SIG-M5 treated with dmso at 0.1 percent for 504 hours (cell line): ENCODE measurements at regions not wholly inside any gene's neighbourhood (a gene's known extent, or its start where the extent isn't known, plus 50 kb on each side); places are given as distances from the start of the nearest gene placed in this dataset.

Source experiments
- DNase-seq: peaks from one replicate; lab custom pipeline; 2025; ENCODE audit not compliant: unreplicated experiment; lab: John Stamatoyannopoulos, UW

DNA sequence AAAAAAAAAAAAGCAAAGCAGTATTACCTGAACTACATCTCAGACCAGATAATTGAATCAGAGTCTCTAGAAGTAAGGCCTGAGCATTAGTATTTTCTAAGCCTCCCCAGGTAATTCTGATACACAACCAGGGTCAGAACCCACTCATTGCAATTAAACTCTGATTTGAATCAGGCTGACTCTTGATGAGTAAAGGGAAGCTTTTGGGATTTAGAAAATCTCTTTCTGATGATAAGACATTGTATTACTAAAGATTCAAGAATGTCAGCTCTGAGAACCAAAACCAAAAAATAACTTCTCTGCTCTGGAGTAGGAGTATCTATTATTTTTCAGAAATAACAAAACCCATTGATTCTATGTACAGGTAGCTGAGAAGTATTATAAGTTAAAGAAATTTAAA, 100.1 kb upstream of the COL21A1 start:
- DNase-seq = no peak

DNA sequence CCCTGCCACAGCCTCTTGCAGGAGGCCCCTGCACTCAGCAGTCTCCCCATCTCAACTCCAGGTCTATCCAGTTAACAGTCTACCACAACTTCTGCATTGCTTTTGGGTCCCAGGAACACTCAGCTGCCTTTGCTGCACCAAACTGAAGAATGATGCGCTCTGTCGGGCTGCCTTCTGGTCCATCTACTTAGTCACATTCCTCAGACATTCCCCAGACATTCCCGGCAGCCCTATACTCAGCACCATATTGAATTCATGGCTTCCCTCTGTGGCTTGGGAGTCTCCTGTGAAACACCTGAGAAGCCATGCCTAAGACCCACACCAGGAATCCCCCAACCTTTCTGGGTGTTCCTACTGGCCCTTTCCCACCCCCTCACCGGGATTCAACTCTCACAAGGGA, 99.6 kb upstream of the COL21A1 start:
- no peak for DNase-seq

- no peak for DNase-seq
Measured at GRCh38 chr6:56345376-56345995, 98.1 kb upstream of the COL21A1 start.

DNA sequence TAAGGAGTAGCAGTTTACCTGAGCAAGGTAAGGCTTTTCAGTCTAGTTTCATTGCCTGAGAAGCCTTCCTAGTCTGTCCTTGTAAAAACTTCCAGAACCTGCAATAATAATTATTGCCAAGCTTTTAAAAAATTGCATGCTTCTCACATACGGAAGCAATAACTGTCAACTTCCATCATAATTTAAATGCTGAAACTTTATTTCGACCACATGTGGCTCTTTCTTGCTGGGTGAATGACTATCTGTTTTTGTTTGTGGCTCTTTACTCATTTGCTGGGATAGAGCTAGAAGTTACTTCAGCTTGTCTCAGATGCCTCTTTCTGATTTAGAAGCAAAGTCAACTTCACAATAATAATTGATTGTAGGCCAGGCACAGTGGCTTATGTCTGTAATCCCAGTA, 95.9 kb upstream of the COL21A1 start:
- DNase-seq = no peak

GRCh38 chr6:56339524-56339923, 92.1 kb upstream of the COL21A1 start:
- DNase-seq = no peak

- DNase-seq = no peak
Measured at GRCh38 chr6:56335726-56336125, 88.3 kb upstream of the COL21A1 start.

DNA sequence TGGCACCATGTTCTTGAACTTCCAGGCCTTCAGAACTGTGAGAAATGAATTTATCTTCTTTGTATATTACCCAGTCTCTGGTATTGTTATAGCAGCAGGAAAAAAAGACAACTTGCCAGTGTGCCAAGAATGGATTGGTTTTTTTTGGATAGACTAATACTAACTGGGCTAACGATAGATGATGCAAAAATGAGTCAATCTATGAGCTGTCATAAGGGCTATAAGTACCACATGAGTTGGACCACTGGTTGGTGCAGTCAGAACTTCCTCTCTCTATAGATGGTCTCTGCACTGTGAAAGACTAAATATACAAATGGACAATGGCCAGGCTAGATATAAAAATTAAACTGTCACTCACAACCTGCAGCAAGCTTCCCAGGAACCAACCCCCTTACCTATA, 87.6 kb upstream of the COL21A1 start:
- no peak for DNase-seq

DNA sequence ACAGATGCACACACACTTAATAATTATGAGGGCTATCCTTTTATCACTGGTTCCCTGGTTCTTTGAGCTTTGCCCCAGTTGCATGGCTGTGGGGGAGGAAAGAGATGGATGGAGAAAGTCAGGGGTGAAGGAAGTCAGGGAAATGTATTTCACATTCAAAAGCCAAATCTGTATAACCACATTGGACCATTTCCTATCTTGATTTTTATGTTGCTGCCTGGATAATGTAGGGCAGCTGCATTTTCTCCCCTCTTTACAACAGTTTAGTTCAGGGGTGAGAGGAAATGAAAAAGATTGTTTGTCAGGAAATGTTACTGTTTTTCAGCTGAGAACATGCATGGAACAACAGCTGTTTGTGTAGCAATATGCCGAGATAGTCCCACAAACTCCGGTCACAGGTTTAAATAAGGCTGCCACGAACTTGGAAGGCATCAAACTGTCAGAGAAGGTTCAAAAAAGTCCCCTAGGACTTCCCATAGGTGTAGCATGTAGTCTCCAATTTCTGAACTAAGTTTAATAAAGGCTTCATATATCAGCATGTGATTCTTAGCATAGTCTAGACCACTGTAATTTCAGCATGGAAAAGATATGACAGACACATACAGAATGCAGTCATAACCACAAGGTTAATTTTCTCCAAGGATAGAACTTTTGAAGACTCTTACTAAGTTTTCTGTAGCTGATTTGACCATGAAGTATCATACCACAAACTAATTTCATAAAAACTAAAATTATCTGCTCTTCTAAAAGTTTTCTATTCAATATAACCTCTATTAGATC, 82.1 kb upstream of the COL21A1 start:
- DNase-seq = no peak

GRCh38 chr6:56328728-56329090, 81.3 kb upstream of the COL21A1 start:
- no peak for DNase-seq

- no peak for DNase-seq
Measured at GRCh38 chr6:56327946-56328727, 80.8 kb upstream of the COL21A1 start.

GRCh38 chr6:56324396-56324795, 77.0 kb upstream of the COL21A1 start:
- DNase-seq = no peak

DNA sequence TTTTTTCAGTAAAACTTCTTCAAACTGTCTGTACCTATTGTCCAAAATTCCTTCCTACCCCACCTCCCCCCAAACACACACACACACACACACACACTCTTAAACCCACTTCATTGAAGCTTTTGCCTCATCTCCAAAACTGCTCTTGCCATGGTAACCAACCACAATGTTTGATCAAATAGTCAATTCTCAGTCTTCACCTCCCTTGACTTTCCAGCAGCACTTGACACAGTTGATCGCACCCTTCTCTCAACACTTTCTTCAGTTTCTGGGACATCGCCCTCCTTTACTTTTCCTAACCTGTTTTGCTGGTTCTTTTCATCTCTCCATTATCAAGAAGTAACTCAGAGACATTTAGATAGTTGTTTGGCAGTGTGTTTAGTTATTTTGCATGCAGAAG, 71.5 kb upstream of the COL21A1 start:
- no peak for DNase-seq

GRCh38 chr6:56314683-56315523, 67.5 kb upstream of the COL21A1 start:
- no peak for DNase-seq

GRCh38 chr6:56311533-56312448, 64.4 kb upstream of the COL21A1 start:
- DNase-seq = no peak

GRCh38 chr6:56311061-56311460, 63.7 kb upstream of the COL21A1 start:
- no peak for DNase-seq

DNA sequence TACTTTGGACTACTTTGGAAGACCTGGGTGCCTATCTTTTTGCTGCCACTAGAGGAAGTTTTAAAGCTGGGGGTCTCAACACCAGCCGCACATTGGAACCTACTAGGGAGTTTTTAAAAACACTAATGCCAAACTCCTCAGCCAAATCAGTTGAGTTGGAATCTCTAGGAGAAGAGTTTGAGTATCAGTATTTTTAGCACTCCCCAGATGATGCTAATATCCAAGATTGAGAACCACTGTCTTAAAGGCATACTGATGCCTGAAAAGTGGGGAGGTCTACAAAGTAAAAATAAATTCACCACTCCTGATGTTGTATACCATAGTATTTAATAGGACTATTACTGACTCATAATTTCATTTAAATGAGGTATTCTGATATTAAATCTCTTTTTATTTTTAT, 62.9 kb upstream of the COL21A1 start:
- no peak for DNase-seq

GRCh38 chr6:56299916-56300315, 52.5 kb upstream of the COL21A1 start:
- DNase-seq = no peak

- DNase-seq = no peak
Measured at GRCh38 chr6:56297022-56297989, 49.9 kb upstream of the COL21A1 start.
